Activated CD4-positive, alpha-beta memory T cell treated with anti-CD3 and anti-CD28 coated beads for 36 hours (primary cell): ENCODE measurements at regions not wholly inside any gene's neighbourhood (a gene's known extent, or its start where the extent isn't known, plus 50 kb on each side); places are given as distances from the start of the nearest gene placed in this dataset.

Experiments used
- CTCF ChIA-PET: fragments of 350-600 bp; sonication (Branson Sonifier 250); formaldehyde crosslinking; loops from one replicate; lab custom pipeline; 2021; ENCODE audit warnings: antibody characterized with exemption, inconsistent platforms; lab: Charles Lee
- POLR2A ChIA-PET: fragments of 350-600 bp; sonication (Branson Sonifier 250); formaldehyde crosslinking; loops from one replicate; lab custom pipeline; 2021; ENCODE audit warnings: antibody characterized with exemption; lab: Charles Lee
- DNase-seq: peaks from one replicate; pipeline ENCODE4 v3.0.0-alpha.2; 2020
- H3K27ac Mint-ChIP-seq: one replicate; pipeline ENCODE4 v1.8.0; 2021; ENCODE audit warnings: mixed read lengths
- H3K27me3 Mint-ChIP-seq: one replicate; pipeline ENCODE4 v1.8.0; 2021; ENCODE audit warnings: mixed read lengths
- H3K36me3 Mint-ChIP-seq: one replicate; pipeline ENCODE4 v1.8.0; 2021; ENCODE audit warnings: mixed read lengths
- H3K4me1 Mint-ChIP-seq: one replicate; pipeline ENCODE4 v1.8.0; 2021; ENCODE audit warnings: low read depth, mixed read lengths
- H3K4me3 Mint-ChIP-seq: one replicate; pipeline ENCODE4 v1.8.0; 2021; ENCODE audit warnings: mild to moderate bottlenecking, mixed read lengths
- H3K9me3 Mint-ChIP-seq: one replicate; pipeline ENCODE4 v1.8.0; 2021; ENCODE audit warnings: mixed read lengths
- intact Hi-C: fragments of 100-400 bp; cut with micrococcal nuclease; formaldehyde crosslinking; loops from one replicate; pipeline ENCODE4 v1.15.1; 2023

GRCh38 chr22:48171271-48171691, 1408.8 kb downstream of the TBC1D22A start:
- POLR2A ChIA-PET: no interaction called here
- CTCF ChIA-PET: no interaction called here

GRCh38 chr22:48169227-48169626, 1406.8 kb downstream of the TBC1D22A start:
- Mint-ChIP-seq H3K27ac (no peak overlapping the region), H3K9me3 (no peaks in the 10 kb centered on the region), H3K36me3 (no peaks in the 10 kb centered on the region), H3K27me3 (no peaks in the 10 kb centered on the region), H3K4me3 (no peak overlapping the region), H3K4me1 (no peaks in the 10 kb centered on the region)
- DNase-seq: no peak
- ChIA-PET CTCF (no interaction called here), POLR2A (no interaction called here)
- intact Hi-C loops: no loop called here

More at GRCh38 chr22:48171271-48171691, 1408.8 kb downstream of the TBC1D22A start:
- intact Hi-C loops: no loop called here
- no peaks in the 10 kb centered on the region for H3K9me3 Mint-ChIP-seq
- no peaks in the 10 kb centered on the region for H3K36me3 Mint-ChIP-seq
- H3K27me3 Mint-ChIP-seq: no peaks in the 10 kb centered on the region
- DNase-seq: no peak
- H3K27ac Mint-ChIP-seq: no peak overlapping the region
- no peak overlapping the region for H3K4me3 Mint-ChIP-seq
- H3K4me1 Mint-ChIP-seq: no peaks in the 10 kb centered on the region

GRCh38 chr22:48167238-48167637, 1404.8 kb downstream of the TBC1D22A start:
- H3K27ac Mint-ChIP-seq: no peak overlapping the region
- no peak overlapping the region for H3K4me3 Mint-ChIP-seq
- H3K4me1 Mint-ChIP-seq: no peaks in the 10 kb centered on the region
- ChIA-PET POLR2A (no interaction called here), CTCF (no interaction called here)
- H3K9me3 Mint-ChIP-seq: no peaks in the 10 kb centered on the region
- H3K27me3 Mint-ChIP-seq: no peaks in the 10 kb centered on the region
- H3K36me3 Mint-ChIP-seq: no peaks in the 10 kb centered on the region
- no peak for DNase-seq
- intact Hi-C loops: no loop called here

GRCh38 chr22:48161298-48161697, 1398.8 kb downstream of the TBC1D22A start:
- CTCF ChIA-PET: no interaction called here
- intact Hi-C loops: no loop called here
- H3K27ac Mint-ChIP-seq: no peak overlapping the region
- no peak for DNase-seq
- H3K27me3 Mint-ChIP-seq: no peaks in the 10 kb centered on the region
- no peaks in the 10 kb centered on the region for H3K9me3 Mint-ChIP-seq
- H3K36me3 Mint-ChIP-seq: no peaks in the 10 kb centered on the region
- POLR2A ChIA-PET: interaction anchor here (0.6 kb wide), 1 partner anchor 1270 kb away, joined by 5 read pairs; no protein-coding TSS in a partner anchor
- no peak overlapping the region for H3K4me3 Mint-ChIP-seq
- no peaks in the 10 kb centered on the region for H3K4me1 Mint-ChIP-seq

- CTCF ChIA-PET: no interaction called here
- intact Hi-C loops: no loop called here
- no peaks in the 10 kb centered on the region for H3K27me3 Mint-ChIP-seq
- DNase-seq: no peak
- no peak overlapping the region for H3K27ac Mint-ChIP-seq
- H3K4me3 Mint-ChIP-seq: no peak overlapping the region
- H3K9me3 Mint-ChIP-seq: no peaks in the 10 kb centered on the region
- POLR2A ChIA-PET: no interaction called here
- H3K4me1 Mint-ChIP-seq: no peaks in the 10 kb centered on the region
- H3K36me3 Mint-ChIP-seq: no peaks in the 10 kb centered on the region
Measured at GRCh38 chr22:48157676-48158075, 1395.2 kb downstream of the TBC1D22A start.

- no peaks in the 10 kb centered on the region for H3K27me3 Mint-ChIP-seq
- no peak for DNase-seq
- no peaks in the 10 kb centered on the region for H3K36me3 Mint-ChIP-seq
- intact Hi-C loops: no loop called here
- H3K4me1 Mint-ChIP-seq: no peaks in the 10 kb centered on the region
- ChIA-PET CTCF (no interaction called here), POLR2A (no interaction called here)
- no peaks in the 10 kb centered on the region for H3K9me3 Mint-ChIP-seq
- H3K4me3 Mint-ChIP-seq: no peak overlapping the region
- no peak overlapping the region for H3K27ac Mint-ChIP-seq
Measured at GRCh38 chr22:48156603-48157355, 1394.3 kb downstream of the TBC1D22A start.

- intact Hi-C loops: no loop called here
- CTCF ChIA-PET: no interaction called here
- no peaks in the 10 kb centered on the region for H3K36me3 Mint-ChIP-seq
- no peak for DNase-seq
- H3K27me3 Mint-ChIP-seq: no peaks in the 10 kb centered on the region
- H3K4me1 Mint-ChIP-seq: no peaks in the 10 kb centered on the region
- POLR2A ChIA-PET: no interaction called here
- no peak overlapping the region for H3K4me3 Mint-ChIP-seq
- H3K9me3 Mint-ChIP-seq: no peaks in the 10 kb centered on the region
- no peak overlapping the region for H3K27ac Mint-ChIP-seq
Measured at GRCh38 chr22:48155446-48155845, 1393.0 kb downstream of the TBC1D22A start.

- Mint-ChIP-seq H3K36me3 (no peaks in the 10 kb centered on the region), H3K4me3 (no peak overlapping the region), H3K27ac (no peak overlapping the region), H3K27me3 (no peaks in the 10 kb centered on the region), H3K4me1 (no peaks in the 10 kb centered on the region), H3K9me3 (no peaks in the 10 kb centered on the region)
- intact Hi-C loops: no loop called here
- ChIA-PET CTCF (interaction anchor here (0.6 kb wide), 1 partner anchor 988 kb away, joined by 3 read pairs; no protein-coding TSS in a partner anchor), POLR2A (no interaction called here)
- no peak for DNase-seq
Measured at GRCh38 chr22:48154943-48155240, 1392.4 kb downstream of the TBC1D22A start.

- intact Hi-C loops: no loop called here
- Mint-ChIP-seq H3K4me3 (no peak overlapping the region), H3K4me1 (no peaks in the 10 kb centered on the region), H3K9me3 (no peaks in the 10 kb centered on the region), H3K36me3 (no peaks in the 10 kb centered on the region), H3K27ac (no peak overlapping the region), H3K27me3 (no peaks in the 10 kb centered on the region)
- no peak for DNase-seq
- ChIA-PET POLR2A (no interaction called here), CTCF (interaction anchor here (0.6 kb wide), 1 partner anchor 989 kb away, joined by 3 read pairs; no protein-coding TSS in a partner anchor)
Measured at GRCh38 chr22:48154169-48154942, 1391.9 kb downstream of the TBC1D22A start.

- intact Hi-C loops: no loop called here
- Mint-ChIP-seq H3K27ac (no peak overlapping the region), H3K4me1 (no peaks in the 10 kb centered on the region), H3K36me3 (no peaks in the 10 kb centered on the region), H3K9me3 (no peaks in the 10 kb centered on the region), H3K27me3 (no peaks in the 10 kb centered on the region), H3K4me3 (no peak overlapping the region)
- CTCF ChIA-PET: no interaction called here
- DNase-seq: no peak
- POLR2A ChIA-PET: no interaction called here
Measured at GRCh38 chr22:48153726-48154125, 1391.3 kb downstream of the TBC1D22A start.

GRCh38 chr22:48152916-48153315, 1390.5 kb downstream of the TBC1D22A start:
- no peaks in the 10 kb centered on the region for H3K9me3 Mint-ChIP-seq

GRCh38 chr22:48152164-48152775, 1389.8 kb downstream of the TBC1D22A start:
- CTCF ChIA-PET: no interaction called here
- intact Hi-C loops: no loop called here
- POLR2A ChIA-PET: no interaction called here
- no peaks in the 10 kb centered on the region for H3K4me1 Mint-ChIP-seq
- H3K27me3 Mint-ChIP-seq: no peaks in the 10 kb centered on the region
- DNase-seq: no peak
- no peaks in the 10 kb centered on the region for H3K9me3 Mint-ChIP-seq
- H3K36me3 Mint-ChIP-seq: no peaks in the 10 kb centered on the region
- H3K27ac Mint-ChIP-seq: no peak overlapping the region
- H3K4me3 Mint-ChIP-seq: no peak overlapping the region

More at GRCh38 chr22:48152916-48153315, 1390.5 kb downstream of the TBC1D22A start:
- no peak for DNase-seq
- CTCF ChIA-PET: no interaction called here
- no peaks in the 10 kb centered on the region for H3K36me3 Mint-ChIP-seq
- no peak overlapping the region for H3K4me3 Mint-ChIP-seq
- intact Hi-C loops: no loop called here
- no peaks in the 10 kb centered on the region for H3K4me1 Mint-ChIP-seq
- no peaks in the 10 kb centered on the region for H3K27me3 Mint-ChIP-seq
- POLR2A ChIA-PET: no interaction called here
- no peak overlapping the region for H3K27ac Mint-ChIP-seq
